GM19351 (cell line): ENCODE measurements at regions not wholly inside any gene's neighbourhood (a gene's known extent, or its start where the extent isn't known, plus 50 kb on each side); places are given as distances from the start of the nearest gene placed in this dataset.
"Not testable (repeated sequence)": the region's sequence is repeated elsewhere in the genome, so short reads cannot be mapped to it uniquely, and the experiment has no call there.

ENCODE experiments used
- ATAC-seq: cut with Tn5 transposase; IDR thresholded peaks from one replicate; pipeline ENCODE4 v1.9.1; 2021; ENCODE audit warnings: mild to moderate bottlenecking, moderate library complexity; ENCODE audit not compliant: unreplicated experiment

GRCh38 chr2:90359887-90360730, 1668.6 kb downstream of the RPIA start:
- not testable (repeated sequence) for ATAC-seq

GRCh38 chr2:90360731-90361035, 1669.2 kb downstream of the RPIA start:
- not testable (repeated sequence) for ATAC-seq
